Mammary epithelial cell (primary cell): ENCODE measurements at regions not wholly inside any gene's neighbourhood (a gene's known extent, or its start where the extent isn't known, plus 50 kb on each side); places are given as distances from the start of the nearest gene placed in this dataset.

ENCODE experiments used
- CTCF ChIP-seq, 2 donors: IDR thresholded peaks in 1 of 2; conservative IDR thresholded peaks in 1 of 2; 2 replicates each; pipeline ENCODE4 v1.5.1; 2011 to 2012; ENCODE audit warnings: inconsistent platforms in 2 of 2, low read length in 2 of 2, mild to moderate bottlenecking in 2 of 2, control low read depth in 1 of 2, low read depth in 1 of 2; ENCODE audit not compliant: insufficient read depth in 1 of 2; ENCODE audit errors: extremely low read depth in 1 of 2
- EZH2 ChIP-seq: IDR thresholded peaks from 2 replicates; pipeline ENCODE4 v1.6.1; 2012; ENCODE audit warnings: low read length, inconsistent platforms, borderline replicate concordance

GRCh38 chr1:206420471-206420870 lies 49.8 kb upstream of the IKBKE start:
- TF ChIP-seq CTCF (conservative IDR thresholded peaks at IDR 0.05 in 1 of 2, IDR thresholded peaks at IDR 0.05 in 1 of 2; ENCODE audit: extremely low read depth in 1 of 2, insufficient read depth in 1 of 2, low read depth in 1 of 2, low read length in 2 of 2) (no peak), EZH2 (no peak)
